ACC112 (cell line): ENCODE measurements at regions not wholly inside any gene's neighbourhood (a gene's known extent, or its start where the extent isn't known, plus 50 kb on each side); places are given as distances from the start of the nearest gene placed in this dataset.

Experiments
- H2AFZ ChIP-seq: fragments of 200-600 bp; sonication (generic); one replicate; pipeline ENCODE4 v1.6.0; 2017; ENCODE audit warnings: antibody characterized with exemption, low read length; ENCODE audit not compliant: unreplicated experiment
- H3K27ac ChIP-seq: fragments of 200-600 bp; sonication (generic); 2 replicates; pipeline ENCODE4 v1.5.1; 2014; ENCODE audit warnings: low read depth, mild to moderate bottlenecking, antibody characterized with exemption, low read length, moderate library complexity
- H3K27me3 ChIP-seq: fragments of 200-600 bp; sonication (generic); 2 replicates; pipeline ENCODE4 v1.6.1; 2014; ENCODE audit warnings: mild to moderate bottlenecking, antibody characterized with exemption, low read length, moderate library complexity, mixed read lengths; ENCODE audit not compliant: insufficient read depth
- H3K36me3 ChIP-seq: fragments of 200-600 bp; sonication (generic); 2 replicates; pipeline ENCODE4 v1.6.1; 2016; ENCODE audit warnings: mild to moderate bottlenecking, antibody characterized with exemption, low read length, moderate library complexity, mixed read lengths; ENCODE audit not compliant: insufficient read depth
- H3K4me1 ChIP-seq: fragments of 200-600 bp; sonication (generic); one replicate; pipeline ENCODE4 v1.6.1; 2016; ENCODE audit warnings: low read length, mixed read lengths; ENCODE audit not compliant: insufficient read depth, unreplicated experiment, control insufficient read depth
- H3K4me3 ChIP-seq: fragments of 200-600 bp; sonication (generic); 2 replicates; pipeline ENCODE4 v1.5.1; 2014; ENCODE audit warnings: mild to moderate bottlenecking, low read depth, low read length
- H3K79me2 ChIP-seq: fragments of 200-600 bp; sonication (generic); one replicate; pipeline ENCODE4 v1.6.0; 2016; ENCODE audit warnings: low read length; ENCODE audit not compliant: control insufficient read depth, unreplicated experiment, insufficient read depth

- Histone ChIP-seq H3K79me2 (no peaks in the 10 kb centered on the region), H2AFZ (no peak overlapping the region), H3K4me3 (no peak overlapping the region), H3K36me3 (no peaks in the 10 kb centered on the region), H3K4me1 (no peaks in the 10 kb centered on the region), H3K27ac (no peak overlapping the region), H3K27me3 (no peaks in the 10 kb centered on the region)
Observed at GRCh38 chr10:78907551-78908211, 161.1 kb upstream of the ZMIZ1 start.

- no peaks in the 10 kb centered on the region for H3K27me3 ChIP-seq
- no peak overlapping the region for H2AFZ ChIP-seq
Observed at GRCh38 chr10:78909221-78909620, 159.5 kb upstream of the ZMIZ1 start.

GRCh38 chr10:78910021-78910420 is 158.7 kb upstream of the ZMIZ1 start:
- no peak overlapping the region for H3K27ac ChIP-seq
- no peaks in the 10 kb centered on the region for H3K79me2 ChIP-seq
- no peak overlapping the region for H2AFZ ChIP-seq
- no peaks in the 10 kb centered on the region for H3K4me1 ChIP-seq
- no peaks in the 10 kb centered on the region for H3K27me3 ChIP-seq
- H3K4me3 ChIP-seq: no peak overlapping the region
- no peaks in the 10 kb centered on the region for H3K36me3 ChIP-seq

More at GRCh38 chr10:78909221-78909620, 159.5 kb upstream of the ZMIZ1 start:
- Histone ChIP-seq H3K36me3 (no peaks in the 10 kb centered on the region), H3K27ac (no peak overlapping the region), H3K4me1 (no peaks in the 10 kb centered on the region), H3K79me2 (no peaks in the 10 kb centered on the region), H3K4me3 (no peak overlapping the region)

- no peaks in the 10 kb centered on the region for H3K4me1 ChIP-seq
- H3K4me3 ChIP-seq: no peak overlapping the region
- no peaks in the 10 kb centered on the region for H3K36me3 ChIP-seq
- no peaks in the 10 kb centered on the region for H3K79me2 ChIP-seq
- no peaks in the 10 kb centered on the region; the same call in 1 of the 2 replicates for H3K27me3 ChIP-seq
- H2AFZ ChIP-seq: no peak overlapping the region
- no peak overlapping the region for H3K27ac ChIP-seq
Observed at GRCh38 chr10:78910476-78910875, 158.3 kb upstream of the ZMIZ1 start.

- Histone ChIP-seq H3K27me3 (no peaks in the 10 kb centered on the region; the same call in 1 of the 2 replicates), H3K4me3 (no peak overlapping the region), H3K36me3 (no peaks in the 10 kb centered on the region), H3K4me1 (no peaks in the 10 kb centered on the region), H3K27ac (no peak overlapping the region), H2AFZ (no peak overlapping the region), H3K79me2 (no peaks in the 10 kb centered on the region)
Observed at GRCh38 chr10:78910886-78911285, 157.9 kb upstream of the ZMIZ1 start.

GRCh38 chr10:78911533-78912340 is 157.0 kb upstream of the ZMIZ1 start:
- no peaks in the 10 kb centered on the region; the same call in none of the 2 replicates for H3K27me3 ChIP-seq
- H3K27ac ChIP-seq: no peak overlapping the region
- H2AFZ ChIP-seq: no peak overlapping the region
- no peaks in the 10 kb centered on the region for H3K4me1 ChIP-seq
- H3K4me3 ChIP-seq: no peak overlapping the region
- H3K79me2 ChIP-seq: no peaks in the 10 kb centered on the region
- H3K36me3 ChIP-seq: no peaks in the 10 kb centered on the region

GRCh38 chr10:78912361-78913218 is 156.2 kb upstream of the ZMIZ1 start:
- Histone ChIP-seq H3K4me1 (no peaks in the 10 kb centered on the region), H3K4me3 (no peak overlapping the region)

GRCh38 chr10:78913219-78914059 is 155.3 kb upstream of the ZMIZ1 start:
- H3K27ac ChIP-seq: no peak overlapping the region
- H3K36me3 ChIP-seq: no peaks in the 10 kb centered on the region
- H3K27me3 ChIP-seq: peaks cover 12% of the 10 kb centered on the region
- H3K79me2 ChIP-seq: no peaks in the 10 kb centered on the region
- H2AFZ ChIP-seq: no peak overlapping the region
- H3K4me1 ChIP-seq: no peaks in the 10 kb centered on the region
- no peak overlapping the region for H3K4me3 ChIP-seq

More at GRCh38 chr10:78912361-78913218, 156.2 kb upstream of the ZMIZ1 start:
- H3K36me3 ChIP-seq: no peaks in the 10 kb centered on the region
- H3K27ac ChIP-seq: no peak overlapping the region
- H3K79me2 ChIP-seq: no peaks in the 10 kb centered on the region
- H3K27me3 ChIP-seq: peaks cover 6% of the 10 kb centered on the region
- no peak overlapping the region for H2AFZ ChIP-seq

- no peaks in the 10 kb centered on the region for H3K79me2 ChIP-seq
- no peaks in the 10 kb centered on the region for H3K4me1 ChIP-seq
- no peak overlapping the region for H3K4me3 ChIP-seq
- H2AFZ ChIP-seq: no peak overlapping the region
- peaks cover 18% of the 10 kb centered on the region for H3K27me3 ChIP-seq
- no peaks in the 10 kb centered on the region for H3K36me3 ChIP-seq
- no peak overlapping the region for H3K27ac ChIP-seq
Observed at GRCh38 chr10:78914060-78914378, 154.7 kb upstream of the ZMIZ1 start.
